Activated CD8-positive, alpha-beta memory T cell treated with anti-CD3 and anti-CD28 coated beads for 24 hours (primary cell): ENCODE measurements at regions not wholly inside any gene's neighbourhood (a gene's known extent, or its start where the extent isn't known, plus 50 kb on each side); places are given as distances from the start of the nearest gene placed in this dataset.

Source experiments
- DNase-seq: peaks from one replicate; pipeline ENCODE4 v3.0.0-alpha.2; 2020

GRCh38 chr17:79538291-79538690, 72.6 kb downstream of the RBFOX3 start:
- DNase-seq = no peak

GRCh38 chr17:79537686-79538085, 73.2 kb downstream of the RBFOX3 start:
- DNase-seq = no peak

GRCh38 chr17:79537061-79537460, 73.8 kb downstream of the RBFOX3 start:
- DNase-seq = no peak

GRCh38 chr17:79536212-79536840, 74.5 kb downstream of the RBFOX3 start:
- DNase-seq = no peak

GRCh38 chr17:79535728-79536025, 75.2 kb downstream of the RBFOX3 start:
- DNase-seq = no peak

GRCh38 chr17:79534851-79535727, 75.8 kb downstream of the RBFOX3 start:
- DNase-seq = no peak

GRCh38 chr17:79534111-79534510, 76.7 kb downstream of the RBFOX3 start:
- DNase-seq = no peak

GRCh38 chr17:79533116-79533515, 77.7 kb downstream of the RBFOX3 start:
- no peak for DNase-seq

GRCh38 chr17:79532107-79532790, 78.6 kb downstream of the RBFOX3 start:
- DNase-seq = no peak

GRCh38 chr17:79531191-79532095, 79.4 kb downstream of the RBFOX3 start:
- no peak for DNase-seq

- no peak for DNase-seq
Observed at GRCh38 chr17:79530361-79531105, 80.3 kb downstream of the RBFOX3 start.

- no peak for DNase-seq
Observed at GRCh38 chr17:79529661-79530081, 81.2 kb downstream of the RBFOX3 start.

- no peak for DNase-seq
Observed at GRCh38 chr17:79528592-79529125, 82.2 kb downstream of the RBFOX3 start.

- no peak for DNase-seq
Observed at GRCh38 chr17:79527306-79527705, 83.5 kb downstream of the RBFOX3 start.

- no peak for DNase-seq
Observed at GRCh38 chr17:79525793-79526677, 84.8 kb downstream of the RBFOX3 start.

GRCh38 chr17:79524213-79525187, 86.4 kb downstream of the RBFOX3 start:
- DNase-seq = no peak

GRCh38 chr17:79522414-79522813, 88.4 kb downstream of the RBFOX3 start:
- DNase-seq = no peak

- no peak for DNase-seq
Observed at GRCh38 chr17:79521225-79521624, 89.6 kb downstream of the RBFOX3 start.
